GM18909 (cell line): ENCODE measurements at regions not wholly inside any gene's neighbourhood (a gene's known extent, or its start where the extent isn't known, plus 50 kb on each side); places are given as distances from the start of the nearest gene placed in this dataset.
"Not testable (repeated sequence)": the region's sequence is repeated elsewhere in the genome, so short reads cannot be mapped to it uniquely, and the experiment has no call there.

ENCODE experiments used
- ATAC-seq: cut with Tn5 transposase; IDR thresholded peaks from one replicate; pipeline ENCODE4 v1.9.1; 2021; ENCODE audit warnings: mild to moderate bottlenecking; ENCODE audit not compliant: unreplicated experiment, poor library complexity

DNA sequence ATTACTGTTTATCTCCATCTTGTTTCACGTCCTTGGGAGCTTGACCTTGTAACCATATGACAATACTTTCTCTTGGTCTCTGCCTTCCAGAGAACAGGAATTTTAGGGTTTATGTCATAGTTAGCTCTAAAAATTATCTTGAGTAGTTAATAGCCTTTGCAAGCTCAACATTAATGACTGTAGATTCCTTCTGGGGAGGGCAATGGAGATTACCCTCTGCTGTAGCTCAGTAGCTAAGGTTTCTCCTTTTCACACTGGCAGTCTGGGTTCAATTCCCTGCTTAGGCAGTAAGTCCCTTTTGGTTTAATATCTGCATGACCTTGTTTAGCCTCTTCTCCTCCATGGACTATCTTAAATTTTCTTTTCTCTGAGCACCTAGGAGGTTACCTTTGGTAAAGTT is 181.7 kb upstream of the GPR101 start:
- no peak for ATAC-seq

DNA sequence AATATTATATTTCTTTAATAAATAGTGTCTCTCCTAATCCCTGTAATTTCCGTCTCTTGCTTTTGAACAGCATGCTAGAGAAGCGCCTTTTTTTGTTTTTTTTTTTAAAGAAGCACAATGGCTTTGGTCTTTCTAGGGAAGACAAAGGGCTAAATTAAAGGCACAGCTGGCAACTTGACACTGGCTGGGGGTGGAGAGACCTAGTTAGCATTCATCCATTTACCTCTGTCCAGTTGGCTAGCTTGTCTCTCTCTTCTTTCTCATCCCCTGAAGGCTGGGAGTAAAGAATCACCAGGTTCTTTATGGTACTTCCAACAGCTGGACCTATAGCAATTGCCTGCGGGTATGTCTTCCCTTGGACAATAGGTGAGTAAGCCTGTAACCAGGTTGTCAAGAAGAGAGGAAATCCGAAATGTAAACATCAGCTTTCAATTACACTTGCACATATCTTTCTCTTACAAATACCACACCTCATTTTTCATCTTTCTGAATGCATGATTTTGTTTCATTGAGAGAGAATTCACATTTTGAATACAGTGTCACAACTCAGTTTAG is 178.4 kb upstream of the GPR101 start:
- no peak for ATAC-seq

DNA sequence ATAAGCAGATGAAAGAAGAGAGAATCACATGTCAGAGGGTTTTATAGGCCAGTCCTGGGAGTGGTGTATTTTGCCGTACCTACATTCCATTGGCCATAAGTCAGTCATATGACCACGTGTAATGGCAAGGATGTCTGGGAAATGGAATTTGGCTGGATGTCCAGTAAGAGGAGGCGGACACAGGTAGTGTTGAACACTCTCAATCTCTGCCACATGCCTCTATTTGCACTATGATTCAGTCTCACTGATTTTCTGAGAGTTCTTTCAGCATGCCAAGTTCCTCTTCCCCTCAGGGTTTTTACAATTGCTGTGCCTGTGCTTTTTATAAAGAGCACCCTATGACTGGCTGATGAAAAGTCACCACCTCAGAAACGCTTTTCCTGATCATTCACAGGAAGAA is 164.2 kb upstream of the GPR101 start:
- ATAC-seq, result no peak

DNA sequence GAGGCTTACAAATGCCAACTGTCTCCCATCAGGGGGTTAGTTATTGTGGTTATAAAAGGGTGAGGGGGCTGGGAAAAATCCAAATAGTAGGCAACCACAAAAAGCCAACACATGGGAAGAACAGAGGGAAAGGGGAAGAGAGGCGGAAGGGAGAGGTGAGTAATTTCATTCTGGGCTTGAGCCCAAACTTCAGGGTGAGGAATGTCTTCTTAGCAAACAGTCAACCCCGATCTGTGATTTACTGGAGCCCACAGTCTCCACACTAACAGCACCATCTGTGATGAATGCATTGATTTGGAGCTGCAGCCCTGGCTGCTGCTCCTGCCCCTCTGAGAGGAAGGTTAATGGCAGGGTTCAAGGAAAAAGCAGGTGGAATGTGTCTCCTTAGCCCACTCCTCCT is 162.2 kb upstream of the GPR101 start:
- no peak for ATAC-seq

DNA sequence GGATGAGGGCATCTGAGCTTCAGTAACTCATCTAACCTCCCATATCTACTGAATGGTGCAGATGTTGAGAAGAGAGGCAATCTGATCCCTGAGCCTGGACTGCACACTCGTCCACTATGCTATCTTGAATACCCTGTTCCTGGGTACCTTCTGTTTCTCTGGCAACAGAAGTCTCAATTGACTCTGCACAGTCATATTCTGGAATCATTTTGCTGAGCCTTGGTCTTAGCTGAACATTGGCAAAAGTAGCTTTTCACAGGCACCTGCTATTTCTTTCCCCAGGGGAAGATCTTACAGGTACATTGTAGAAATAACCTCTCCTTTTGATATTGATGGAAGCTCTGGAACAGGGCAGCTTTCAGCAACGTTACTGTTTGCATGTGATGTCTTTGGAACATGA is 161.5 kb upstream of the GPR101 start:
- ATAC-seq, result no peak

DNA sequence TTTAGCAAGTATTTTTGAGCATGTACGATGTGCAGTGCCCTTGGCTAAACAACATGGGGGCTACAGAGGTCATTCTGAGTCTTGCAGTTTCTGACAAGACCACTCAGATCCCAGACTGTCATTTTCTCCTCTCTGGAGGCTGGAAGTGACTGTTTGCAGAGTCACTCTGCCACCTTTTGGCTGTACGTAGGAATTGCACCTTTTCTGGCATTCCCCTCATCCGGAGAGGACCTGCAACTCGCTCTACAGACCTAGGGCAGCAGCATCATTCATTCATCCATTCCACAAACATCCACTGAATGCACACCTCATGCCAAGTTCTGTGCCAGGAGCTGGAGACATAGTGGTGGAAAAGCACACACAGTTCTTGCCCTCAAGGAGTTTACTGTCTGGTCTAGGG is 160.4 kb upstream of the GPR101 start:
- peak; percentile 74 for ATAC-seq

DNA sequence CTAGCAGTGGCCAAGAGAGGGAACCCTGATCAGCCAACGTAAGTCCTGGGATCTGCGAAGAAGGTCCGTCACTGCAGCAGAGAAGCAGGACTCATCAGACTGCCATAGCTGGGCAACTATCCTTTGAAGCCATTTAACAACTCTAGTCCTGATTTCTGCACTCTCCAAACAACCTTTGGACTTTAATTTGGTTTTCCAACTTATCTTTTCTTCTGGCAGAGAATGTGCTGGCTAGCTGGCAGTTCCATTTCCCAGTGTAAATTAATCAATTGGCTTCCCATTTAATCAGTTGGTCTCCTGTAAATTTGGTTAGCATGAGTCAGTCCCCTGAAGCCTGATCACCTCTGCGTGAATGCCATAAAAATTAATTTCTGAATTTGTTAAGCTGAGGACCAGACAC is 153.7 kb upstream of the GPR101 start:
- no peak for ATAC-seq

DNA sequence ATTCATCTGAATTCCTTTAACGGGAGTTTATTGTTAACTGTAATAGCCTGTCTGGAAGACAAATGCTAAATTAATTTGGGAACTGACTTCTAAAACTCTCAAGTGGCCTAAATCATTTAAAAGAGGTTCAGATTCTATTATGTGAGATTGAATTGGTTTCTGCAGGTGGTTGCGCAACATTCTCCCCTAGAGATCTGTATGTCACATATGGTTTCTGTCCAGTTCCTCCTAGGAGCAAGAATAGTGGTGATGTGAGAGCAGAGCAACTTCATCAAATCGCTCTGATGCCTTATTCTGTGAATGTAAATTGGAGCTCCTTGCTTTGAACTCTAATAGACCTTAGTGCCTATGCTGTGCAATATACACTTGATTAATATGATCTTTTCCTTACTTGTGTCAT is 144.6 kb upstream of the GPR101 start:
- ATAC-seq, result no peak

DNA sequence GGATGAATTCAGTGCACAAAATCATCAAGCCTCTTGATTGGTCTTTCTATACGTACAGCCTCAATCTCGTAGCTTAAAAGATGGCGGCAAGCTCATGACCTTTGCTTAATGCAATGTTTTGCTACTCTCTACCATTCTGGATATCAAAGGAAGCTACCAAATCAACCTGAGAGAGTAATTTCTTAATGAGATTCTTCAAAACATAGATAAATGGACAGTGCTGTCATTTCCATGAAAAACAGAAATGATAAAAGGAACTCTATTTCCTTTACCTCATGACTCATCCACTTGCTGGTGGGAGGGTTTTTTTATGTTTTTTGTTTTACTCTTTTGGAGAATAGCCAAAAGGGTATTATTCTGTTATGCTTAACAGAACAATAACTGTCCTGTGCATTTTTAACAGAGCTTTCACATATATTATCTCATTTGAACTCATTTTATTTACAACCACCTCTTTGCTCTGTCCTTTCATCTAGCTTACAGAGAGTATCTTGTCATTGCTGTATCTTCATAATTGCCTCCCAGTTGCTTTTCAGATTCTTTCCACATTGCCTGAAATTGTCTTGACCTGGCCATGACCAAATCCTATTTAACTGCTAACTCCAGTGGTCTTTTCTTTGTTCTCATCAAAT is 138.6 kb upstream of the GPR101 start:
- no peak for ATAC-seq

DNA sequence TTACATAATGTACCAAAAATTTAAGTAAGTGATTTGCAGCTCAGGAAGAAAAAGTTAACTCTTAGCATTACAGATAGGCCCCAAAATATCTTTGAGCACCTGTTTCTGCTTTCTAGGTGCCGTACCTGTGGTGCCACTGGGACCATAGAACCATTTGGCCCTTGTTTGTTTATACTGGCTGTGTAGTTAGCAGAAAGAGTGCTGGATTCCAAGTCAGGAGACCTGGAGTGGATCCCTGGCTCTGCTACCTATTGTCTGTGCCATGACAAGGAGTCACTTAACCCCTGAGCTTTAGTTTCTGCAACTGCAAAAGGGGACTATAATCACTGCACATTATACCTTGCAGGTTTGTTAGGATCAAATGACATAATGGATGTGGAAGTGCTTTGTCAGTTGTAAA is 137.8 kb upstream of the GPR101 start:
- ATAC-seq, result no peak

DNA sequence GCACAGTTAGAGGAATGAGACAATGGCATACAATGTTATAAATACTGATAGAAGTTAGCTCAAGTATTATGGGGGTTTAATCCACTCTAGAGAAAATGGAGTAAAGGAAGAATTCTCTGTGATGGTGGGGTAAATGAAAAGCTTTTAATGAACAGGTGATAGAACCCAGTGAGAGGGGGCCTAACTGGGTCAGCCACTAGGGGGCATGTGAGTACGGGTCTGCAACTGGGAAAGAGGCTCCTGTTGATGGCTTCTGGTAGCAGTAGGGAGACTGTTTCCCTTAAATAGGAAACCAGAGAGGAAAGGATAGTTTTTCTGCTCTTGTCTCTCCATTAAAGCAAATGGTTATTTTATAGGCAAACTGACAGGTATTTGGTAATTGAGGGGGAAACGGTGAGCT is 132.8 kb upstream of the GPR101 start:
- ATAC-seq, result no peak

DNA sequence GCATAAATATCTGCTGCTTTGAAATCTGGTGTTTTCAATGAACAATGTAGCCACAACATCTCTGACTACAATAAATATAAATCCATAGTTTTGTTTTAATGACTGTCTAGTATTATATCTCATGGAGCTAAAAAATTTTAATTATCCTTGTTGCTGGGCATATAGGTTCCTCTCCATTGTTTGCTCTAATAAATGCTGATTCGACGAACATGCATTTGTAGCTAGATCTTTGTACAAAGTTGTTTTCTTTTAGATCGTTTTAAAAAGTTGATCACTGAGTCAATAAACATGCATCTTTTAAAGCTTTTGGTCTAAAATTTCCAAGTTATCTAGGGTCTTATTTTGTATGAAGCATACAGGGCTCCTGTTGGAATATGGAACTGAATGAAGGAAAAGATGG is 130.5 kb upstream of the GPR101 start:
- ATAC-seq, result no peak

DNA sequence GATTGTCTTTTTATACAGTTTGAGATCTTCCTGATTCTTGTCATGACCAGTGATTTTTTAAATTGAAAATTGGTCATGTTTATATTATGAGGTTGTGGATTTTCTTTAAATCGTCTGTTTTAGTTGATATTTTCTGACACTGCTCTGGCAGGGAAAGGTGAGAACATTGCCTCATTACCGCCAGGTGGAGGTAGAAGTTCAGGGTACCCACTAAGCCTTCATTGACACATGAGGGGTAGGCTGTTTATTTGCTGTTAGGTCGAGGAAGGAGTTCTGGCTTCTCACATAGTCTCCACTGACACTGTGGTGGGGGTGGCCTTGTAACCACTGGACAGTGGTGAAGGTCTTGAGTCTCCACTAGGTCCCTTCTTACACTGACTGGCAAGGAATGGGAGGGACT is 117.6 kb upstream of the GPR101 start:
- no peak for ATAC-seq

DNA sequence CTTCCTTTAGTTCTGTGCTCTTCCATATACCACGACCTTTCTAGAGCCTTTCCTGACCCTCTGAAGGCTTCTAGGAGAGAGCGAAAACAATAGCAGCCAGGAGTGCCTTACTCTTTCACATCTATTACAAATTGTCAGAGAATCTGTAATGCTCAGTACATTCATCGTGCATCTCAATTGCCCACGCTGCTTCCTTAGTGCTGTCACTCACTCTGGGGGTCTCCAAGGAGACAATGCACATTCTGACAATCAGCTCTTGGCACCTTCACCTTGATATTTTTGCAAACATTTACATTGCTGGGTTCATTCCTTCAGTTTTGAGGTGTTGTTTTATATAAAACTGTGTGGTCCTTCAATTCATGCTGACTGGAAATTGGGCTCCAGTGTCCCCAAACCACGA is 110.1 kb upstream of the GPR101 start:
- no peak for ATAC-seq

DNA sequence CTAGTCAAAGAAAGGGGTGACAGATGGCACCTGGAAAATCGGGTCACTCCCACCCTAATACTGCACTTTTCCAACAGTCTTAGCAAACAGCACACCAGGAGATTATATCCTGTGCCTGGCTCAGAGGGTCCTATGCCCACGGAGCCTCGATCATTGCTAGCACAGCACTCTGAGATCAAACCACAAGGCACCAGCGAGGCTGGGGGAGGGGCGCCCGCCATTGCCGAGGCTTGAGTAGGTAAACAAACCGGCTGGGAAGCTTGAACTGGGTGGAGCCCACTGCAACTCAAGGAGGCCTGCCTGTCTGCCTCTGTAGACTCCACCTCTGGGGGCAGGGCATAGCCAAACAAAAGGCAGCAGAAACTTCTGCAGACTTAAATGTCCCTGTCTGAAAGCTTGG is 88.9 kb upstream of the GPR101 start:
- not testable (repeated sequence) for ATAC-seq

DNA sequence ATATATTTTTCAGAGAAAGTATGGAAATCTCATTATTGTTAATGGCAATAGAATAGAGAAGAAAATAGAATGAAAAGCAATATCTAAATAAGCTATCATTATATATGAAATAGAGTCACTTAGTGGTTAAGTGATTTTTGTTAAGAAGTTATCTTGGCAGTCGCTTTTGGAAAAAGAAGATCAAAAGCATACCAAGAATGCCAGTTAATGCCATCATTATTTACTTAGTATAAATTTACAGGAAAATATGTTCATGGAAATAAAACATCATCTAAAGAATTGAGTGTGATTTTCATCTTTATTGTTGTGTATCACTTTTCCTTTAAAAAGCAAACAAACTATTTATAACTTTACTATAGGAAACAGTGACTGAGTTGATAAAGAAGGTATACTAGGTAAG is 85.3 kb upstream of the GPR101 start:
- ATAC-seq, result no peak

DNA sequence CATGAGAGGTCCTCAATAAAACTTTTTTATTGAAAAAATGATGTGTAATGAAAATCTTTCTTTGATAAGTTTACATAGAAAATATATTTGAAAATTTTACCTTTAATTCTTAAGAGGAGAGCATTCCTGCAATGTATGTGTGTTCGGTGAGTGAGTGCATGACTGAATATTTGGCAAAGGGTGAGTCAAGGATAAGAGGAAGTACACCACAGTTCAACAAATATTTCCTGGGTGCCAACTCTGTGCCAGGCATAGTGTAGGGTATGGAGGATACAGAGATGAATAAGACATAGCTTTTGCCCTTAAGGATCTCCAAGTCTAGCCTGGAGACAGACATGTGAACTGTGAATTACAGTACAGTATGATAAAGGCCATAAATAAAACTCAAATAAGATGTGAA is 84.7 kb upstream of the GPR101 start:
- no peak for ATAC-seq

DNA sequence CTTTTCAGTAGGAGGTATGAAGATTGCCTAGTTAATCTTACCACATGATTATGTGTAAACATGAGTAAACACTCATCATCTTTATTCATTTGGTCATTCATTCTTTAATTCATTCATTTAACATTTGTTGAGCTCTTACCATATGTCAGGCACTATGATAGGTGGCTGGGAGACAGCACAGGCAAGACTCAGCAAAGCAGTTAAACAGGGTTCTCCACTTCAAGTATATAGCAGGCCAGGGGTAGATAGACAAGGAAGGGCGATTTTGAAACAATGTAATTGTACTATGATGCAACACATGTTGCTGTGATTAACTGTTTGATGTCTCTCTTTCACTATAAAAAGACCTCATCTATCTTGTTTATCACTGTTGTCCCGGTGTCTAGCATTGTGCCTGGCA is 84.3 kb upstream of the GPR101 start:
- no peak for ATAC-seq

DNA sequence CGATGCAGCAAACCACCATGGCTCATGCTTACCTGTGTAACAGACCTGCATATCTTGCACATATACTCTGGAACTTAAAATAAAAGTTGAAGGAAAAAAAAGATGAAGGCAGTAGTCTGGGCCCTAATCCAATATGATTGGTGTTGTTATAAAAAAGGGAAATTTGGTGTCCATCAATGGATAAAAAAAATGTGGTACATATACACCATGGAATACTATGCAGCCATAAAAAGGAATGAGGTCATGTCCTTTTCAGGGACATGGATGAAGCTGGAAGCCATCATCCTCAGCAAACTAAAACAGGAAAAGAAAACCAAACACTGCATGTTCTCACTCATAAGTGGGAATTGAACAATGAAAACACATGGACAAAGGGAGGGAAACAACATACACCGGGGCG is 74.1 kb upstream of the GPR101 start:
- ATAC-seq, result not testable (repeated sequence)

DNA sequence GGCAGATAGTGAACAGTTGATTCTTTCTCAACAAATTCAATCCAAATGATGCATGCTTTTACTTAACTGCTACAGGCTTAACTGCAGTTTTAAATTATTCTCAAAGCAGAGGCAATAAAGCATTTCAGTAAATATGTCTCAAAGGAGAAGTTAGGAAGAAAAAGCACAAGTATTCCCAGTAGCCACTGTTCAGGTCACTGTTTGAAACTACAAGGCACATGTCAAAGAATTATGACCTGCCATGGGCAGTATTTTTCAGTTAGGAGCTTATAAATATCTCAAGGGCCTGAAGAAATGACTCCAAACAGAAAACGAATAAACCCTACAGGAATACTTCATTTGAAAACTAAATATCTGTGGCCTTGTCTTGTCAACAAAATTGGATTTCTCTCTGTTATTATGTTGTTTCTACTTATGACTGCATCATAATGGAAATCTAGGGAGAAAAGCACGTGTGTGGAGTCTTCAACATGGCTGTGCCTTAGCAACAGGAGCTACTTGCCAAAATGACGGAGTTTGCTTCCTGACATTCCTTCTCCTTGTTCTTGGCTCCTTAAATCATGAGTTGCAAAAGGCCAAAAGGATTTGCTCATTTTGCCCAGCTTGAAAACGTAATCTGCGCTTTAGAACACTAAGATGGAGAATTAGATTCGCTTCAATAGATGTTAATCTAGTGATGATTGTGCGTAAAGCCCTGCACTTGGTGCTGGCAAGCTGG is 67.6 kb upstream of the GPR101 start:
- no peak for ATAC-seq
